CD14-positive monocyte (primary cell): ENCODE measurements at regions not wholly inside any gene's neighbourhood (a gene's known extent, or its start where the extent isn't known, plus 50 kb on each side); places are given as distances from the start of the nearest gene placed in this dataset.
A peak's percentile ranks its signal among the peaks of the same experiment; 100 is the strongest.

Experiments
- DNase-seq, 3 donors: peaks; one replicate each; pipeline ENCODE4 v3.0.0-alpha.2; 2011 to 2022
- H2AFZ ChIP-seq: 2 replicates; pipeline ENCODE4 v1.6.0; 2012; ENCODE audit warnings: mild to moderate bottlenecking, low read depth, low read length, inconsistent platforms; ENCODE audit not compliant: insufficient read depth, poor library complexity, severe bottlenecking
- H3K27ac ChIP-seq, 2 donors: 1 replicate in 1 of 2; 2 replicates in 1 of 2; pipeline ENCODE4 v1.5.1; 2012 to 2013; ENCODE audit warnings: low read length in 2 of 2, control low read depth in 1 of 2, inconsistent platforms in 1 of 2, low read depth in 1 of 2, mild to moderate bottlenecking in 1 of 2
- H3K27me3 ChIP-seq, 2 donors: one replicate each; pipeline versions ENCODE4 v1.6.0 to v1.6.1; 2011 to 2013; ENCODE audit warnings: low read length in 2 of 2; ENCODE audit not compliant: control insufficient read depth in 2 of 2, insufficient read depth in 2 of 2
- H3K36me3 ChIP-seq, 2 donors: replicated peaks in 1 of 2; 1 replicate in 1 of 2; 2 replicates in 1 of 2; pipeline versions ENCODE4 v1.5.1 to v1.6.1; 2012 to 2013; ENCODE audit warnings: low read length in 2 of 2, control low read depth in 1 of 2, inconsistent platforms in 1 of 2, mild to moderate bottlenecking in 1 of 2; ENCODE audit not compliant: insufficient read depth in 2 of 2, control insufficient read depth in 1 of 2
- H3K4me1 ChIP-seq, 2 donors: 1 replicate in 1 of 2; 2 replicates in 1 of 2; pipeline versions ENCODE4 v1.5.1 to v1.6.1; 2012 to 2013; ENCODE audit warnings: low read length in 2 of 2, control low read depth in 1 of 2, inconsistent platforms in 1 of 2, mild to moderate bottlenecking in 1 of 2, moderate library complexity in 1 of 2; ENCODE audit not compliant: insufficient read depth in 2 of 2, control insufficient read depth in 1 of 2
- H3K4me2 ChIP-seq: replicated peaks from 2 replicates; pipeline ENCODE3; 2012; ENCODE audit warnings: low read length, moderate library complexity, mild to moderate bottlenecking; ENCODE audit not compliant: poor library complexity, severe bottlenecking; ENCODE audit errors: extremely low read depth
- H3K4me3 ChIP-seq, 3 experiments: fragments of 200-600 bp in 1 of 3; sonication (generic) in 1 of 3; replicated peaks in 1 of 3; 1 replicate in 2 of 3; 2 replicates in 1 of 3; pipeline ENCODE4 v1.5.1; 2011 to 2013; ENCODE audit warnings: low read length in 3 of 3, mild to moderate bottlenecking in 3 of 3, control low read depth in 2 of 3, low read depth in 2 of 3, inconsistent platforms in 1 of 3, moderate library complexity in 1 of 3
- H3K79me2 ChIP-seq: 2 replicates; pipeline ENCODE4 v1.6.0; 2012; ENCODE audit warnings: mild to moderate bottlenecking, control low read depth, inconsistent platforms, low read length, moderate library complexity; ENCODE audit not compliant: insufficient read depth
- H3K9ac ChIP-seq: 2 replicates; pipeline ENCODE4 v1.6.0; 2017; ENCODE audit warnings: low read length, mild to moderate bottlenecking; ENCODE audit not compliant: insufficient read depth, poor library complexity, severe bottlenecking
- H3K9me3 ChIP-seq, 2 donors: replicated peaks in 1 of 2; 1 replicate in 1 of 2; 2 replicates in 1 of 2; pipeline versions ENCODE4 v1.5.1 to v1.6.1; 2012 to 2013; ENCODE audit warnings: low read length in 2 of 2, control low read depth in 1 of 2; ENCODE audit not compliant: control insufficient read depth in 1 of 2, insufficient read depth in 1 of 2
- H4K20me1 ChIP-seq: 2 replicates; pipeline ENCODE4 v1.6.0; 2012; ENCODE audit warnings: mild to moderate bottlenecking, low read length, control low read depth, moderate library complexity; ENCODE audit not compliant: insufficient read depth
- H3K27ac Mint-ChIP-seq, 7 donors: one replicate each; pipeline ENCODE4 v1.8.0; 2020; ENCODE audit warnings: mild to moderate bottlenecking in 7 of 7, mixed read lengths in 7 of 7, moderate library complexity in 6 of 7, inconsistent platforms in 2 of 7
- H3K27me3 Mint-ChIP-seq, 3 donors: one replicate each; pipeline ENCODE4 v1.8.0; 2021 to 2022; ENCODE audit warnings: low read depth in 3 of 3, mild to moderate bottlenecking in 3 of 3, mixed read lengths in 3 of 3, moderate library complexity in 3 of 3, inconsistent platforms in 1 of 3
- H3K36me3 Mint-ChIP-seq, 2 donors: one replicate each; pipeline ENCODE4 v1.8.0; 2020; ENCODE audit warnings: mixed read lengths in 2 of 2, inconsistent platforms in 1 of 2, mild to moderate bottlenecking in 1 of 2
- H3K4me1 Mint-ChIP-seq: one replicate; pipeline ENCODE4 v1.8.0; 2020; ENCODE audit warnings: mild to moderate bottlenecking, mixed read lengths
- H3K4me3 Mint-ChIP-seq, 2 donors: one replicate each; pipeline ENCODE4 v1.8.0; 2020; ENCODE audit warnings: mild to moderate bottlenecking in 2 of 2, mixed read lengths in 2 of 2, moderate library complexity in 1 of 2
- H3K9me3 Mint-ChIP-seq, 7 donors: one replicate each; pipeline ENCODE4 v1.8.0; 2020 to 2022; ENCODE audit warnings: mixed read lengths in 7 of 7, mild to moderate bottlenecking in 6 of 7, moderate library complexity in 6 of 7, inconsistent platforms in 2 of 7
- CTCF ChIP-seq: fragments of 200-600 bp; IDR thresholded peaks from one replicate; pipeline ENCODE4 v1.8.0; 2022; ENCODE audit warnings: antibody characterized with exemption, mild to moderate bottlenecking
- WGBS: methylation state at CpG from one replicate; pipeline ENCODE4 v1.1.5; 2013; ENCODE audit warnings: missing lambda C conversion rate; ENCODE audit not compliant: insufficient coverage; 5-methylcytosine and 5-hydroxymethylcytosine counted together
- intact Hi-C, 2 donors: fragments of 100-400 bp; cut with micrococcal nuclease; formaldehyde crosslinking; loops; one replicate each; pipeline versions ENCODE4 v1.15.0 to v1.15.1; 2023

- Mint-ChIP-seq H3K4me1 (no peaks in the 10 kb centered on the region), H3K27me3 (peaks cover 0 to 2% (median 0%) of the 10 kb centered on the region in 3 donors), H3K27ac (peak overlapping the region in 2 of 7 donors; percentile 11 to 39), H3K4me3 (no peak overlapping the region), H3K9me3 (peaks cover 0 to 18% (median 6%) of the 10 kb centered on the region in 7 donors), H3K36me3 (no peaks in the 10 kb centered on the region)
- Histone ChIP-seq H3K27ac (no peak overlapping the region), H3K4me1 (no peaks in the 10 kb centered on the region), H3K27me3 (no peaks in the 10 kb centered on the region), H3K36me3 (no peaks in the 10 kb centered on the region), H3K9me3 (no peaks in the 10 kb centered on the region), H2AFZ (no peak overlapping the region), H3K9ac (no peak overlapping the region), H4K20me1 (no peaks in the 10 kb centered on the region), H3K4me2 (no peak overlapping the region), H3K4me3 (no peak overlapping the region), H3K79me2 (no peaks in the 10 kb centered on the region)
- 71% methylated on average over 5 of the region's 6 CpGs for WGBS
- no peak for DNase-seq
- no peak for TF ChIP-seq CTCF
- intact Hi-C loops = no loop called here
Observed at GRCh38 chr2:133791191-133791590, 222.9 kb upstream of the NCKAP5 start.

- Histone ChIP-seq H3K4me2 (no peak overlapping the region), H3K27ac (no peak overlapping the region), H3K36me3 (no peaks in the 10 kb centered on the region), H3K9ac (no peak overlapping the region), H3K9me3 (no peaks in the 10 kb centered on the region), H3K79me2 (no peaks in the 10 kb centered on the region), H4K20me1 (no peaks in the 10 kb centered on the region), H3K4me3 (no peak overlapping the region), H3K27me3 (no peaks in the 10 kb centered on the region), H3K4me1 (no peaks in the 10 kb centered on the region), H2AFZ (no peak overlapping the region)
- no peak for TF ChIP-seq CTCF
- Mint-ChIP-seq H3K4me3 (no peak overlapping the region), H3K27me3 (peaks cover 0 to 2% (median 0%) of the 10 kb centered on the region in 3 donors), H3K4me1 (no peaks in the 10 kb centered on the region), H3K27ac (no peak overlapping the region), H3K9me3 (peaks cover 2 to 18% (median 6%) of the 10 kb centered on the region in 7 donors), H3K36me3 (no peaks in the 10 kb centered on the region)
- no peak for DNase-seq
- intact Hi-C loops = no loop called here
- WGBS = 94% methylated on average over 2 of the region's 5 CpGs
Observed at GRCh38 chr2:133792223-133792622, 224.0 kb upstream of the NCKAP5 start.
